GM21529 (cell line): ENCODE measurements at regions not wholly inside any gene's neighbourhood (a gene's known extent, or its start where the extent isn't known, plus 50 kb on each side); places are given as distances from the start of the nearest gene placed in this dataset.
"Not testable (repeated sequence)": the region's sequence is repeated elsewhere in the genome, so short reads cannot be mapped to it uniquely, and the experiment has no call there.

Experiments
- ATAC-seq: cut with Tn5 transposase; IDR thresholded peaks from one replicate; pipeline ENCODE4 v1.9.1; 2021; ENCODE audit not compliant: unreplicated experiment

GRCh38 chr14:101307162-101307561 lies 254.1 kb upstream of the DIO3 start:
- not testable (repeated sequence) for ATAC-seq

DNA sequence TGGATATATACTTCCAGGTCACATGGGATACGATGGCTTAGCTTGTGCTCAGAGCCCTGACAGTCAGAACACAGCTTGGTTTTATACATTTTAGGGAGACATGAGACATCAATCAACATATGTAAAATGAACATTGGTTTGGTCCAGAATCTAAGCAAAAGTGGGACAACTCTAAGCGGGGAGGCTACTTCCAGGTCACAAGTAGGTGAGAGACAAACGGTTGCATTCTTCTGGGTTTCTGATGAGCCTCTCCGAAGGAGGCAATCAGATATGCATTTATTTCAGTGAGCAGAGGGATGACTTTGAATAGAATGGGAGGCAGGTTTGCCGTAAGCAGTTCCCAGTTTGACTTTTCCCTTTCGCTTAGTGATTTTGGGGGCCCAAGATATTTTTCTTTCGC lies 250.1 kb upstream of the DIO3 start:
- not testable (repeated sequence) for ATAC-seq

DNA sequence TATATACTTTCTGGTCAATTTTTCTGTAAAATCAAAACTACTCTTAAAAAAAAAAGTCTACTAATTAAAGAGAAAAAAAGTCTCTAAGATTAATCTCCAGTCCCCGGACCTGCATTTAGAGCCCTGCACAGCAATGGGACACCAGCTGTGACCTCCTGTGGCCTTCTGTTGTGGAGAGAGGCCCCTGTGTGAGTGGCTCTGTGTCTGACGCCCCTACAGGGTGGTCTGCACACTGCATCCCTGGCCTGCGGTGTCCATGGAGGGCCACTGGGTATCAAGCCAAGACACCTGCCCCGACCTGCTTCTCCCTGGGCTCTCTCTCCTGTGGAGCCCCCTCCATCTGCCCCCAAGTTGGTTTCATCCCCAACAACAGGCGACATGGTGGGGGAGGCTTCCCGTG lies 248.0 kb upstream of the DIO3 start:
- ATAC-seq: no peak

GRCh38 chr14:101315802-101316296 lies 245.4 kb upstream of the DIO3 start:
- no peak for ATAC-seq

DNA sequence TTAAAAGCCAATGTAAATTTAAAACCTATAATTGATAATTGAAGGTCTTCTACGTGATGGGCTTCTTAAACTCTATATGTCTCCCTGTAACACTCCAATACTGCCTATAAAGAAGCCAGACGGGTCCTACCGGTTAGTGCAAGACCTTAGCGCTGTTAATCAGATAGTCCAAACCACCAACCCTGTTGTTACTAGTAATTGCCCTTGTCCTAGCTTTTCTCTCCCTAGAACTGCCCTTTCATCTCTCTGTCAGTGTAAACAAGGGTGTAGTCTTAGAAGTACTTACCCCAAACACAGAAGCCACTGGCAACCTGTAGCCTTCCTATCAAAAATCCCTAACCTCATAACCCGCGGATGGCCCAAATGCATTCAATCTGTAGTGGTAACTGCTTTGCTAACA lies 243.0 kb upstream of the DIO3 start:
- no peak for ATAC-seq

DNA sequence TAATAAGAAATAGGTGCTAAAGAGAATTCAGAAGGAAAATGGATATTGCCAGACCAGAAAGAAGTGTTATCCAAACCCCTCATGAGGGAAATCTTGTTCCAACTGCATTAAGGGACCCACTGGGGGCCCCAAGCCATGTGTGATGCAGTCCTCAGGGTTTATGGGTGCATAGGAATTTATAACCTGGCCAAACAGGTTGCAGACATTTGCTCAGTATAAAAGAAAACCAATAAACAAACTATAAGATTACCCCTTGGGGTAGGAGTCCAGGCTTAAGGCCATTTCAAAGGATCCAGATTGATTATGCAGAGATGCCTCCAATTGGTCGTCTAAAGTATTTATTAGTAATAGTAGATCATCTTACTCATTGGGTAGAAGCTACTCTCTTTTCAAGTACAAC lies 240.9 kb upstream of the DIO3 start:
- ATAC-seq: no peak

GRCh38 chr14:101322223-101322622 lies 239.1 kb upstream of the DIO3 start:
- ATAC-seq: no peak

DNA sequence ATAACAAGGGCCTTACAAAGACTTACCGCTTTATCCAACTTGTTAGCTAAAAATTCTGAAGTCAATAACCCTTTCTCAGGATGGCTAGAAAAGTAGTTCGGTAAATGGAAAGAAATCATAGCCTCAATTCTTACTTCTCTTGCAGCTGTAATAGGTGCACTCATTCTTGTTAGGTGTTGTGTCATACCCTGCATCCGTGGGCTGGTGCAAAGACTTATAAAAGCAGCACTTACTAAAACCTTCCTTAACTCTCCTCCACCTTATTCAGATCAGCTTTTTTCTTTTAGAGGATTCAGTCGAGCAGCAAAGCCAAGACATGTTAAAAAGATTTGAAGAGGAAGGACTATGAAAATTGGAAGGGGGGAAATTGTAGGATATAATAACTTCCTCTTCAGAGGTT lies 238.2 kb upstream of the DIO3 start:
- ATAC-seq: no peak

DNA sequence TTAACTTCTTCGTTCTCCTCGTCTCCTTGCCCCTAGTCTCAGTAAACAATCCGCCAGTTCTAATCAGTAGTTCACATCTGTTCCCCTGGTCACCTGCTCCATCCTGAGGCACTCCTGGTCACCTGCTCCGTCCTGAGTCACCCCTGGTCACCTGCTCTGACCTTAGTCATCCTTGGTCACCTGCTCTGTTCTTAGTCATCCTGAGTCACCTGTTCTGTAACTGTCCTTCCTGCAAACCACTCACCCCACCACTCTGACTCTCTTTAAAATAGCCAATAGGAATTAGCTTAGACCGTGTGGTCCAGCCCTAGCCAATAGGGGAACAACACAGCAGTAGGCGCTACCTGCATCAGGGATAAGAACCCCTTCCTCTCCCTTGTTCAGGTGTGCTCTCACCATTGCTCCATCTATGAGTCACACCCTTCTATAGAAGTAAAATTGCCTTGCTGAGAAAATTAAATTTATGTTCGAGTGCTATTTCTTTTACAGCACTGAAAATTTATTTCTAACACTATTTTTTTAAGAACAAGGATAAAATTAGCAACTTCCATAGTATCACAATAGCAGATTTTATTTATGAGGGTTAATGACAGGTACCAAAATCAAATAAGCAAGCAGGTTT lies 237.6 kb upstream of the DIO3 start:
- not testable (repeated sequence) for ATAC-seq

DNA sequence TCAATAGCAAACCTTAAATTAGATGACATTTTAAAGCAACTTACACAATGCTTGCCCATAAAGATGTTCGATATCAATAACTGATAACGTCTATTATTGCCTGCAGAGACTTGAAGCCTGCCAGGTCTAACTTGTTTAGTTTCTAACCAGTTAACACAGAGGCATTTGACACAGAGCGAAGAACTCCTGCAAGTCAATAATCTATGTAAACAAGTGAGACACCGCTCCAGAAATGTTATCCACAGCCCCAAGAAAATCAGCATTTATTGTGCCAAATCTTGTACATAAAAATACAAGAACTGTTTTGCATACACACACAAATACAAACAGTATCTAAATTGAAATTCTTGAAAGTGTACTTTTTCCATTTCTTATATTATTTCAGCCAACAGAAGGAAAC lies 236.0 kb upstream of the DIO3 start:
- ATAC-seq: no peak

DNA sequence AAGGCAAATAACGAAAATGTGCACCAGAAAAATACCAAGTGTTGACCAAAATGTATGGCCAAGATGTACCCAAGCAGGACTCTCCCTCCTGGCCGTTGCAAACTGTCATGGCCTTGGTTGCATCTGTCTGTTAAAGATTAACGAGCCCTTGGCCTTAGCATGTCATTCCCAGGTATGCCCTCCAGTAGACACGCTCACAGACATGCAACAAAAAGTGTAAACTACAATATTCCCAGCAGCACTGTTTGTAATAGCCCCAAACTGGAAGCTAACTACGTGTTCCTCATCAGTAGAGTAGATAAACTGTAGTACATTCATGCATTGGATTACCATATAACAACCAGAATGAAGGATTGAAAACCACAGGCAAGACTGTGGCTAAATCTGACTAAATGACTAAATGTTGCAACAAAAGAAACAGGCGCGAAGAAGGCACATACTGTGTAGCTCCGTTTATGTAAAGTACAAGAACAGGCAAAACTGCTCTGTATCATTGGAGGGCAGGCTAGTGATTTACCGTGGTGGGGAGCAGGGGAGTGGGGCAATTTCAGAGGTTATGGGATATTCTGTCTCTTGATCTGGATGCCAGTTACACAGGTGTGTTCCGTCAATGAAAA lies 232.8 kb upstream of the DIO3 start:
- ATAC-seq: no peak

- ATAC-seq: no peak
Observed at GRCh38 chr14:101330416-101331140, 230.7 kb upstream of the DIO3 start.

DNA sequence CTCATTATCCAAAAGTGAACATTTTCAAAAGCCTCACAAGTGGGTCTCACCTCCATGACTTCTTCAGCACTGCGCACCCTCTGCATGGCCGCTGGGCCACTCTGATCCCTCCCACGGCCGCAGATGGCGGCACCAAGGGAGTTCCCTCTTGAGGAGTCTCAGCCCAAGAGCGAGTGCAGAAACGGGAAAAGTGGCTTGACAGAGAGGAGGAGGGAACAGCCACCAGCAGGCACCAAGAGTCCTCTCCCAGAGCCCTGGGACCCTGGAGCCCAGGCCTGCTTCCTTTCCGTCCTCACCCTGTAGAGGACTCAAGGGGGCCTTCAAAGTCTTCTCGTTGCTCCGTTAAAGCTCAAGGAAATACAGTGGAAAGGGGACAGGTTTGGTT lies 230.2 kb upstream of the DIO3 start:
- ATAC-seq: no peak

DNA sequence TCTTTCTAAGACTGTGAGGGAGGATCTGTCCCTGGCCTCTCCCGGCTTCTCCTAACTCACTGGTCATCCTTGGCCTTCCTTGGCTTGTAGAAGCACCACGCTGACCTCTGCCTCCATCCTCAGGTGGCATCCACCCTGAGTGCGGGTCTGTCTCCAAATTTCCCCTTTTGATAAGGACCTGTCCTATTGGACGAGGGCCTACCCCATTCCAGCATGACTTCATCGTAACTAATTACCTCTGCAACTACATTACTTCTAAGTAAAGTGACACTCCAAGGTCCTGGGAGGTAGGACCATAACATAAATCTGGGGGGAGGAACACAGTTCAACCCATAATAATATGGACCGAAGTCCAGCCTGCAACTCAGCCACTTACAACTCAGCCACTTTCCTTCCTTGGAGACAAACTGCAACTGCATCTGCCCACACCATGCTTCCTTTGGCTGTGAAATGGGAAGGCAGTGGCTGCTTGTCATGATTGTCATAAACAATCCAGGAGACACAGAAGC lies 229.6 kb upstream of the DIO3 start:
- ATAC-seq: no peak

DNA sequence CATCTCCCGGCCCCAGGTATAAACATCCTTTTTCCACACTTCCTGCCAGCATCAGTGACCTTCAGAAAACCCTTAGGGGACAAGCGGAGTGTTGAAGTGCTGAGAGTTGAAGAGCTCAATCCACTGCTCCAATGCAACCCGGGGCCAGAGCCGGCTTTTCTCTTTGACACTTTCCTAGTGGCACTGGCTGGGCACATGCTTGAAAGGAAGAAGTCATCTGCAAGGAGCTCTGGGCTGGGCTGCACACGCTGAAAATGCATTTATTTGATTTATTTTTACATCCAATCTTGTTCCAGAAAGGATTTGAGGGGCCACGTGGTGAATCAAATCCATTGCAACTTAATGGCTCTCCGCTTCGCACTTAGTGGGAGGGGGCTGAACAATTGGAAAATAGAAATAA lies 229.0 kb upstream of the DIO3 start:
- ATAC-seq: no peak

DNA sequence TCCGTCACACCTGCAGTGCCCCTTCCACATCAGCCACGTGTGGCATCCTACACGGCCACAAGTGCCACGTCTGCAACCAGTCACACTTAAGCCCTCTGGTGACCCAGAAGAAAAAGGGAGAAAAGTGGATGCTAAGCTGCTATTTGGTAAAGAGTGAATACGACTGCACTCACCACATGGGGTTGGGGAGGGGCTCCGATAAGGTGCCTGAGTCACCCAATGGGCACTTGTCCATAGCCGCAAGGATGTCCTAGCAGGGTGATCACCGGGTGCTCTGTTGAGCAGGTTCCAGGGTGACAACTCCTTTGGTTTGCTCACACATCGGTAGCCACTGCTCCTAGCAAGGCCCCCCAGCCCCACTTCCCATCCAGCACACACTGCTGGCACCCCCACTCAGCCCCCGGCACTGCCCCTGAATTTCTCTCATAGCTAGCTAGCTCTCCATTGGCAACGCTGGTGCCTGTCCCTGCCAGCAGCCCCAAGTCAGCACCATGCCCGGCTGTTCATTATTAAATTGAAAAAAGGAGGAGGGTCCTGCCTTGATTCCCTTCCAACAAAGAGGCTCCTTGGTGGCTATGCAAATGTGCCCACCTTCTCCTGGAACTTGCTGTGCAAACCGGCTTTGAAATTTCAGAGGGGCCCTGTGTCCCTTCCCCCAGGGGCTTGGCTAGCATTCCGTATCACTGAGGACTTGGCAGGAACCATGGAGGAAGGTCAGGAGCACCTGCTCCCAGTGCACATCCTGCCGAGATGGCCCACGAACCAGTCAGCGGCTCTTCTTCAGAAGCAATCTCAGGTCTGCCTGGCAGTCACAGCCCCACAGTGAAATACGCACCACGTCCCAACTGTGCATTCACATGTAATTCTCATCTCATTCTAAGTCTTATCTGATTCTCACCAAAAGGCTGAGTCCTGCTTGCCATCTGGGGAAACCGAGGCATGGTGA lies 227.7 kb upstream of the DIO3 start:
- no peak for ATAC-seq

GRCh38 chr14:101334656-101335055 lies 226.6 kb upstream of the DIO3 start:
- no peak for ATAC-seq

GRCh38 chr14:101335061-101335661 lies 226.1 kb upstream of the DIO3 start:
- ATAC-seq: no peak

DNA sequence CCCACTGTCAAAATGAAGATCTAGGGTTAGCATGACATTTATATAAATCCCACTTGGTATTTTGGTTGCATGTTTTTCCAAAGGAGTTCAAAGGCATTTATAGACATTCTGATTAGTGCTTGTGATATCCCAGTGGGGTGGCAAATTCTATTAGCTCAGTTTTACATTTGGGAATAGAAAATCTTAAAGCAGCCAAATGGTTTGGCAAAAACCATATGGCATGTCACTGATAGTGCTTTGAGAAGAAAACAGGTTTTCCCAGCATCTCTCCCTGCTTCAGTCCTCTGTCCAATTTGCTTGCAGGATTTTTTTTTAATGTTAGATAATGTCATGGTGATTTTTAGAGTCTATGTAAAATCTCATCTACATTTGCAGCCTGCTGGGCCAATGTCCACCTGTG lies 225.1 kb upstream of the DIO3 start:
- ATAC-seq: no peak

GRCh38 chr14:101337053-101337452 lies 224.2 kb upstream of the DIO3 start:
- no peak for ATAC-seq

GRCh38 chr14:101340556-101340955 lies 220.7 kb upstream of the DIO3 start:
- ATAC-seq: no peak
